PC-3 (cell line): ENCODE measurements at regions not wholly inside any gene's neighbourhood (a gene's known extent, or its start where the extent isn't known, plus 50 kb on each side); places are given as distances from the start of the nearest gene placed in this dataset.
A peak's percentile ranks its signal among the peaks of the same experiment; 100 is the strongest.

Source experiments
- ATAC-seq: fragments of 200-7000 bp; cut with Tn5 transposase; 2 replicates; pipeline ENCODE4 v1.9.1; 2020; ENCODE audit warnings: mild to moderate bottlenecking, moderate library complexity
- BruUV-seq: library from RNA; stranded (reverse); fragments of 400-500 nt; replicated peaks from 2 replicates; lab custom pipeline; 2021; lab: Mats Ljungman, UMichigan
- CTCF ChIA-PET: fragments of 300-600 bp; sonication (Branson Sonifier 250); formaldehyde crosslinking; loops from one replicate; lab custom pipeline; 2022; ENCODE audit warnings: antibody characterized with exemption; lab: Charles Lee
- POLR2A ChIA-PET: fragments of 300-600 bp; sonication (Branson Sonifier 250); formaldehyde crosslinking; loops from one replicate; lab custom pipeline; 2022; ENCODE audit warnings: antibody characterized with exemption; ENCODE audit not compliant: unreplicated experiment; lab: Charles Lee
- DNase-seq: peaks from one replicate; pipeline ENCODE4 v3.0.0-alpha.2; 2015
- H2AFZ ChIP-seq: fragments of 300-600 bp; sonication (generic); 2 replicates; pipeline ENCODE4 v1.6.0; 2016; ENCODE audit warnings: antibody characterized with exemption, low read length
- H3F3A ChIP-seq: fragments of 300-600 bp; sonication (generic); one replicate; pipeline ENCODE4 v1.6.0; 2017; ENCODE audit warnings: antibody characterized with exemption, low read length, control low read depth, mild to moderate bottlenecking; ENCODE audit not compliant: unreplicated experiment
- H3K27ac ChIP-seq: fragments of 300-600 bp; sonication (generic); 2 replicates; pipeline ENCODE4 v1.5.1; 2016; ENCODE audit warnings: mild to moderate bottlenecking, low read length
- H3K27me3 ChIP-seq: fragments of 300-600 bp; sonication (generic); 2 replicates; pipeline ENCODE4 v1.6.1; 2016; ENCODE audit warnings: low read length, mixed read lengths
- H3K36me3 ChIP-seq: fragments of 300-600 bp; sonication (generic); 2 replicates; pipeline ENCODE4 v1.6.1; 2016; ENCODE audit warnings: low read depth, mixed run types, low read length, mixed read lengths
- H3K4me1 ChIP-seq: fragments of 300-600 bp; sonication (generic); 2 replicates; pipeline ENCODE4 v1.5.1; 2016; ENCODE audit warnings: low read length; ENCODE audit not compliant: insufficient read depth
- H3K4me2 ChIP-seq: fragments of 300-600 bp; sonication (generic); 2 replicates; pipeline ENCODE4 v1.6.0; 2016; ENCODE audit warnings: low read length
- H3K4me3 ChIP-seq: fragments of 300-600 bp; sonication (generic); 2 replicates; pipeline ENCODE4 v1.5.1; 2016; ENCODE audit warnings: mild to moderate bottlenecking, low read length, mixed read lengths
- H3K79me2 ChIP-seq: fragments of 300-600 bp; sonication (generic); 2 replicates; pipeline ENCODE4 v1.6.1; 2017; ENCODE audit warnings: low read length, mixed read lengths
- H3K9ac ChIP-seq: fragments of 300-600 bp; sonication (generic); 2 replicates; pipeline ENCODE4 v1.6.0; 2016; ENCODE audit warnings: mild to moderate bottlenecking, low read length
- H3K9me2 ChIP-seq: fragments of 300-600 bp; sonication (generic); replicated peaks from 2 replicates; pipeline ENCODE4 v1.6.1; 2016; ENCODE audit warnings: mixed run types, low read length, mixed read lengths
- H3K9me3 ChIP-seq: fragments of 300-600 bp; sonication (generic); 2 replicates; pipeline ENCODE4 v1.6.1; 2016; ENCODE audit warnings: low read length, mixed read lengths
- H4K20me1 ChIP-seq: fragments of 300-600 bp; sonication (generic); 2 replicates; pipeline ENCODE4 v1.6.1; 2016; ENCODE audit warnings: low read length, mixed read lengths
- EZH2 ChIP-seq: fragments of 300-600 bp; sonication (generic); IDR thresholded peaks from one replicate; pipeline ENCODE4 v1.6.1; 2017; ENCODE audit warnings: antibody characterized with exemption, mild to moderate bottlenecking, low read length; ENCODE audit not compliant: unreplicated experiment
- EZH2phosphoT487 ChIP-seq: fragments of 300-600 bp; sonication (generic); IDR thresholded peaks from 2 replicates; pipeline ENCODE4 v1.6.1; 2018; ENCODE audit warnings: mild to moderate bottlenecking, antibody characterized with exemption, low read length, borderline replicate concordance
- intact Hi-C: fragments of 100-400 bp; cut with micrococcal nuclease; formaldehyde crosslinking; loops from 2 replicates; pipeline ENCODE4 v1.9.0; 2023
- TF ChIP-seq, protein P1 (sequence below): fragments of 300-600 bp; sonication (generic); conservative IDR thresholded peaks from 2 replicates; pipeline ENCODE4 v1.5.1; 2017; ENCODE audit warnings: antibody characterized with exemption, low read depth, mild to moderate bottlenecking, low read length

DNA sequence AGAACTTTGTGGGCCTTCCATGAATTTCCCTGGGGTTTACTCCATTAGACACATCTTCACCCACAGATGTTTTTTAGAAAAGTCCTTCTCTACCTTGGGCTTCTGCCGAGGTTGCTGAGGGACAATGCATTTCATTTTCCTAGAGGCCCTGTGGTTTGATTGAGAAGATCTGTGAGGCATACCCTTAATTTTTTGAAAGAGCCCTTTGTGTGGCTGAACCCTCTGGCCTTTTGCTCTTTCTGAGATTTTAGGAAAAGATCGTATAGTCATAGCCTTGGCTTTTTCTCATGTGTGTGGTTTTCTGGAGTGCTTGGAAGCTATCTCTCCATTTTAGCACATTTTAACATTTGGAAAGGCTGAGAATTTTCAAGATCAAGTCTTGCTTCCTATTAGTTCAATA lies 119.8 kb upstream of the LYZL1 start:
- peaks cover 6% of the 10 kb centered on the region; the same call in 1 of the 2 replicates for H3K4me1 ChIP-seq
- H3K4me3 ChIP-seq: no peak overlapping the region
- TF ChIP-seq, protein P1, sequence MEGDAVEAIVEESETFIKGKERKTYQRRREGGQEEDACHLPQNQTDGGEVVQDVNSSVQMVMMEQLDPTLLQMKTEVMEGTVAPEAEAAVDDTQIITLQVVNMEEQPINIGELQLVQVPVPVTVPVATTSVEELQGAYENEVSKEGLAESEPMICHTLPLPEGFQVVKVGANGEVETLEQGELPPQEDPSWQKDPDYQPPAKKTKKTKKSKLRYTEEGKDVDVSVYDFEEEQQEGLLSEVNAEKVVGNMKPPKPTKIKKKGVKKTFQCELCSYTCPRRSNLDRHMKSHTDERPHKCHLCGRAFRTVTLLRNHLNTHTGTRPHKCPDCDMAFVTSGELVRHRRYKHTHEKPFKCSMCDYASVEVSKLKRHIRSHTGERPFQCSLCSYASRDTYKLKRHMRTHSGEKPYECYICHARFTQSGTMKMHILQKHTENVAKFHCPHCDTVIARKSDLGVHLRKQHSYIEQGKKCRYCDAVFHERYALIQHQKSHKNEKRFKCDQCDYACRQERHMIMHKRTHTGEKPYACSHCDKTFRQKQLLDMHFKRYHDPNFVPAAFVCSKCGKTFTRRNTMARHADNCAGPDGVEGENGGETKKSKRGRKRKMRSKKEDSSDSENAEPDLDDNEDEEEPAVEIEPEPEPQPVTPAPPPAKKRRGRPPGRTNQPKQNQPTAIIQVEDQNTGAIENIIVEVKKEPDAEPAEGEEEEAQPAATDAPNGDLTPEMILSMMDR: no peak
- TF ChIP-seq EZH2 (no peak), EZH2phosphoT487 (no peak)
- H3K27ac ChIP-seq: no peak overlapping the region
- H3K4me2 ChIP-seq: no peak overlapping the region
- no peaks in the 10 kb centered on the region for H3K9me2 ChIP-seq
- no peak overlapping the region for H3K9ac ChIP-seq
- intact Hi-C loops: no loop called here
- H3K9me3 ChIP-seq: peaks cover 9% of the 10 kb centered on the region; the same call in 1 of the 2 replicates
- H3K36me3 ChIP-seq: no peaks in the 10 kb centered on the region; the same call in 1 of the 2 replicates
- no peak overlapping the region for H2AFZ ChIP-seq
- POLR2A ChIA-PET: no interaction called here
- DNase-seq (no peak), ATAC-seq (no peak)
- no peaks in the 10 kb centered on the region for H3K27me3 ChIP-seq
- no TSS peak for BruUV-seq
- no peaks in the 10 kb centered on the region for H3K79me2 ChIP-seq
- no peaks in the 10 kb centered on the region for H3F3A ChIP-seq
- CTCF ChIA-PET: no interaction called here
- no peaks in the 10 kb centered on the region for H4K20me1 ChIP-seq

DNA sequence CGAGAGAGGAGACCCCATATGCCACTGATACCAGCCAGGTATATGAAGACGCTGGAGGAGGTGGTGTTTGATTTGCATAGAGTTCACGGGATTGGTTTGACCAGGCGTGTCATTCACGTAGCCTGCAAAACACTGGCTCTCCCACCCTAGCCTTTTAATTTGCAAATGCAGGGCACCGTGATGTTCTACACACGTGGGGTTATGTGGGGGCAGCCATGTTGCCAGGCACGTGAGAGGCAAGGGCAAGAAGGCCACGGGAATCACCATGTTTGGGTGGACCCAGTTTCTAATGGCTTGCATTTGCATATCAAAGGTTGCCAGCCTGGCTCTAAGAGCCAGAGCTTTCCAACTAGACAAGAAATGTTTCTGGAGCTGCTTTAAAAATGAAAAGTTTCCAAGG lies 117.2 kb upstream of the LYZL1 start:
- POLR2A ChIA-PET: no interaction called here
- no TSS peak for BruUV-seq

DNA sequence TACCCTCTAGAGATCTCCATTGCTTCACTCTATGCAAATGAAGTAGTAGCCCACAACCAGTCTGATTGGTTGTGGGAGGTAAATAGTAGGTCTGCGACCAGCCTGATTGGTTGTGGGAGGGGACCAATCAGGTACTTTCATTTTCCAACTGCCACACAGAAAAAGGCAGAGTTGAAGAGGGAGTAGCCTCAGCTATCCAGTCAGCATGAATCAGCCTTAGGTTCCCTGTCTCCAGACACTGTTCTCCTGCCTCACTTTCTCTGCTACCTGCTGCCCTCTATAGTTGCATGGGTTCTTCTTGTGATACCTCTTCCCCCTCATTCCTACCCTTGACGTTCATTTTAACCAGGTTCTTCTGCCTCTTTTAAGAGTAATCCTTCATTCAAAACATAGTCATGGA lies 114.5 kb upstream of the LYZL1 start:
- Histone ChIP-seq H3K27me3 (no peaks in the 10 kb centered on the region), H3K27ac (no peak overlapping the region), H3K4me1 (0 out of 2 replicates have a peak, but pooled peaks cover 3% of the 10 kb centered on the region), H3K9me2 (no peaks in the 10 kb centered on the region), H3F3A (no peaks in the 10 kb centered on the region), H3K9me3 (no peaks in the 10 kb centered on the region), H3K4me2 (no peak overlapping the region), H2AFZ (no peak overlapping the region), H3K4me3 (no peak overlapping the region), H3K79me2 (no peaks in the 10 kb centered on the region), H3K36me3 (no peaks in the 10 kb centered on the region; the same call in 1 of the 2 replicates), H3K9ac (no peak overlapping the region), H4K20me1 (no peaks in the 10 kb centered on the region)
- DNase-seq (peak; percentile 3), ATAC-seq (no peak; the same call in 1 of the 2 replicates)
- intact Hi-C loops: no loop called here
- ChIA-PET CTCF (no interaction called here), POLR2A (no interaction called here)
- no peak for TF ChIP-seq EZH2phosphoT487
- TF ChIP-seq, protein P1: no peak
- BruUV-seq: no TSS peak

More for the DNA sequence above, 117.2 kb upstream of the LYZL1 start:
- Histone ChIP-seq H3K4me1 (0 out of 2 replicates have a peak, but pooled peaks cover 3% of the 10 kb centered on the region), H3K4me2 (no peak overlapping the region), H3K27ac (no peak overlapping the region), H3K27me3 (no peaks in the 10 kb centered on the region), H3K9me2 (no peaks in the 10 kb centered on the region), H3K4me3 (no peak overlapping the region), H3K9me3 (0 out of 2 replicates have a peak, but pooled peaks cover under 1% of the 10 kb centered on the region), H3K36me3 (no peaks in the 10 kb centered on the region; the same call in 1 of the 2 replicates), H4K20me1 (no peaks in the 10 kb centered on the region), H3K79me2 (no peaks in the 10 kb centered on the region), H3K9ac (no peak overlapping the region), H2AFZ (no peak overlapping the region), H3F3A (no peaks in the 10 kb centered on the region)
- CTCF ChIA-PET: no interaction called here
- TF ChIP-seq EZH2 (no peak), EZH2phosphoT487 (no peak)
- TF ChIP-seq, protein P1: no peak
- DNase-seq (no peak), ATAC-seq (no peak)
- intact Hi-C loops: no loop called here
